Adrenal gland (tissue), 5 donors: ENCODE measurements at regions not wholly inside any gene's neighbourhood (a gene's known extent, or its start where the extent isn't known, plus 50 kb on each side); places are given as distances from the start of the nearest gene placed in this dataset.

ENCODE experiments used
- POLR2A ChIP-seq, 2 donors: fragments of 450-650 bp; IDR thresholded peaks; one replicate each; pipeline ENCODE4 v1.6.1; 2017; ENCODE audit warnings: antibody characterized with exemption in 2 of 2, mild to moderate bottlenecking in 2 of 2, moderate library complexity in 1 of 2
- TF ChIP-seq, protein P1 (sequence below), 6 experiments: fragments of 450-650 bp in 4 of 6; fragments of 200-600 bp in 2 of 6; sonication (generic) in 1 of 6; IDR thresholded peaks; 1 replicate in 5 of 6; 2 replicates in 1 of 6; pipeline versions ENCODE4 v1.5.1 to v1.8.0; 2016 to 2021; ENCODE audit warnings: antibody characterized with exemption in 6 of 6, mild to moderate bottlenecking in 2 of 6, moderate library complexity in 1 of 6
- donor health status: DM: no; HTN: no; CAD: no.

DNA sequence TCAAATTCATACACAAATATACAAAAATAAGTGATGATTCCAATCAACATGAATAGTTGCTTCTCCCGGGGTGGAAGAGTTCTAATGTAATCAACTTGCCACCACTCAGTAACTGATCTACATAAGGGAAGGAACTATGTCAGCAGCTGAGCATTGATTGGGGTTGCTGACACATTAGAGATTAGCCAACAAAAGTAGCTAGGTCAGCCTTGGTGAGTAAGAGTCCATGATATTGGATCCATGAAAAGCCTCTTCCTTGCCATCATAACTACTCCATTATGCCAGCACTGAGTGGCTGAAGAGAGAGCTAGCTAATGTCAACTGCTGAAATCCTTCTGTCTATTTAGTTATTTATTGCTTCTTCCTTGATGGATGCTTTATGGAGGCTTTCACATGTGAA lies 309.8 kb downstream of the NFIB start:
- TF ChIP-seq, protein P1, sequence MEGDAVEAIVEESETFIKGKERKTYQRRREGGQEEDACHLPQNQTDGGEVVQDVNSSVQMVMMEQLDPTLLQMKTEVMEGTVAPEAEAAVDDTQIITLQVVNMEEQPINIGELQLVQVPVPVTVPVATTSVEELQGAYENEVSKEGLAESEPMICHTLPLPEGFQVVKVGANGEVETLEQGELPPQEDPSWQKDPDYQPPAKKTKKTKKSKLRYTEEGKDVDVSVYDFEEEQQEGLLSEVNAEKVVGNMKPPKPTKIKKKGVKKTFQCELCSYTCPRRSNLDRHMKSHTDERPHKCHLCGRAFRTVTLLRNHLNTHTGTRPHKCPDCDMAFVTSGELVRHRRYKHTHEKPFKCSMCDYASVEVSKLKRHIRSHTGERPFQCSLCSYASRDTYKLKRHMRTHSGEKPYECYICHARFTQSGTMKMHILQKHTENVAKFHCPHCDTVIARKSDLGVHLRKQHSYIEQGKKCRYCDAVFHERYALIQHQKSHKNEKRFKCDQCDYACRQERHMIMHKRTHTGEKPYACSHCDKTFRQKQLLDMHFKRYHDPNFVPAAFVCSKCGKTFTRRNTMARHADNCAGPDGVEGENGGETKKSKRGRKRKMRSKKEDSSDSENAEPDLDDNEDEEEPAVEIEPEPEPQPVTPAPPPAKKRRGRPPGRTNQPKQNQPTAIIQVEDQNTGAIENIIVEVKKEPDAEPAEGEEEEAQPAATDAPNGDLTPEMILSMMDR (IDR thresholded peaks at IDR 0.05), result no peak
- TF ChIP-seq POLR2A (IDR thresholded peaks at IDR 0.05), result no peak
